HCEC 1CT (cell line): ENCODE measurements at regions not wholly inside any gene's neighbourhood (a gene's known extent, or its start where the extent isn't known, plus 50 kb on each side); places are given as distances from the start of the nearest gene placed in this dataset.
A peak's percentile ranks its signal among the peaks of the same experiment; 100 is the strongest.

Experiments used
- DNase-seq: peaks from one replicate; pipeline ENCODE4 v3.0.0-alpha.2; 2017

DNA sequence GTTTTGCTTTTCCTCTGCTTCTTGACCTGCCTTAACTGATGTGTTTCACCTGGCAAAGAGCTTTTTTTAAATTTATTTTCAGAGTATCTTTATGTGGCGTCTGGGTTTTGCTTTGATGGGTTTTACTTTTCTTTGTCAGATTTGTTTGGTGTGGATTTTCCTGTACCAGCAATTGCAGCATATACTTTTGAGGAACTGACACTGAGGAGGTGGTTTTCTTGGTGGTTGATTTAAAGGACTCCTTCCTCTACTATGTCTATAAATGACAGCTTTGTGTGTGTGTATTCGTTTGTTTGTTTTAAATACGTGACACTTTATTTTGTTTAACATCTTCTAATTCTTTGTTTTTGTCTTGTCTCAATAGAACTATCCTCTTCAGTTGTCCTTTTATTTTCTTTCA lies 1071.9 kb upstream of the ARRDC3 start:
- DNase-seq = no peak

DNA sequence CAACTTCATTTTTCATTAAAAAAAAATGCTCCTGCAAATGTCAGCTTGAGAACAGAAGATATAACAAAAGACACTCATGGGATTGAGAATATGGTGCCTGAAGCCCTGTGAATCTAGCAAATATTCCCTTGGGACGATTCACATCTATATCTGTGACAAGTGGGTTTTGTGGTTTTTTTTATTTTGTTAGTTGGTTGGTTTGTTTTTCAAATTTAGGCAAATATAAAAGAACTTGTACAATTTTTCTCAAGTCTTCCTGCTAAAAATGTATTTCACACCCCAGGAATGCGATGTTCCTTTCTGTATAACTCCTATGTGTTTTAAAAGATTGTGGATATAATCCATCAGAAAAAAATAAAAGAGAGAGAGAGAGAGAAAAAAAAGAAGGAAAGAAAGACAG lies 1061.8 kb upstream of the ARRDC3 start:
- DNase-seq = no peak

DNA sequence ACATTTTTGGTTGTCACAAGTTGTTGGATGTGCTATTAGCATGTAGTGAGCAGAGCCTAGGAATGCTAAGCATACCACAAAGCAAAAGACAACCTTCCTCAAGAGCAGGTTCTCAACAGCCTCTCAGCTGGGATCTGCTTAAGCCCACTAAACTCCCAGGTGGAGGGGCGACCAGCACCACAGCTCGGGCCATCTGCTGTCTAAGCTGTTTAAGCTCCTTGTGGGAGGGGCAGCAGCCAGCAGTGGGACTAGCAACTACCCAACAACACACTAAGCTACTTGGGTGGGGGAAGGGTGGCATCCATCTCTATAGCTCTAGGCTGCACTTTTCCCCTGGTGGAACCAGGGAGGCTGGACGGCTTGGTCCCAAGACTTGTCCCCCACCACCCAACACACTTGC lies 1052.7 kb upstream of the ARRDC3 start:
- no peak for DNase-seq

- DNase-seq = no peak
Measured at GRCh38 chr5:92429646-92430045, 1046.5 kb upstream of the ARRDC3 start.

DNA sequence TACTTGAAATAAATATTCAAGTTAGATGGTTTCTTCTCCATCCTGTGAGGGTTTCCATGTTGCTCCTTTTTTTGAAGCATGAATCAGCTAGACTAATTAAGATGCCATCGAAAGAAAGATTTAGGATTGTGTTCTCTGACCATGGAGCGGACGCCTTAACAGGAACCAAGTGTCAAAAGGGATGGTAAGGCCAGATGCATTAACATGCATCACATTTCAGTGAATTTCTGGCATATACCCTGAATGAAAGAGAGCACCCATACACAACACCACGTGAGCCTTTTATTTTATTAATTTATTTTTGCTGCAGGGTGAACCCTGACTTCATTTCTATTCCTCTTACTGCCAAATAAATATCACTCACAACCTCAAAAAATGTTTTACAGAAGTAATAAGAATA lies 1045.3 kb upstream of the ARRDC3 start:
- DNase-seq = no peak

- no peak for DNase-seq
Measured at GRCh38 chr5:92424785-92425426, 1041.8 kb upstream of the ARRDC3 start.

- DNase-seq = no peak
Measured at GRCh38 chr5:92421942-92422341, 1038.8 kb upstream of the ARRDC3 start.

GRCh38 chr5:92421196-92421595 lies 1038.1 kb upstream of the ARRDC3 start:
- DNase-seq = no peak

DNA sequence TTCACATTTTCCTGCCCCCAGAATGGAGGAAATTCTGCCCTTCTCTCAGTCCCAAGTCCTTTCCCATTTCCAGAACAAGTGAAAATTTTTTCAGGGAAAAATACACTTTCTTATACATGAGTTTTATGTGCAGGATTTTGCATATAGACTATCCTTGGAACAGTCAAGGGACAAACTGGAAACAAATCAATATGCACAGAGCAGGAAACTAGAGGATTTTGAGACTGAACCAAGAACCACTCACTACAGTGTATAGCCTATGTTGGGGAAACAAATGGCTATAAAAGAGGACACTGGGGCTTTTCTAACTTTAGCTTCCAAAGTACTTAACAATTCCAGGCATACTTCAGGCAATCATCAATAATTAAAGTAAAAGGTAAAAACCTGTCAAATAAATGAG lies 1036.1 kb upstream of the ARRDC3 start:
- DNase-seq = no peak

- DNase-seq = no peak
Measured at GRCh38 chr5:92418341-92418740, 1035.2 kb upstream of the ARRDC3 start.

GRCh38 chr5:92409134-92409533 lies 1026.0 kb upstream of the ARRDC3 start:
- DNase-seq = peak; percentile 15

GRCh38 chr5:92402956-92403702 lies 1020.0 kb upstream of the ARRDC3 start:
- no peak for DNase-seq

GRCh38 chr5:92402045-92402444 lies 1018.9 kb upstream of the ARRDC3 start:
- DNase-seq = peak; percentile 57

- no peak for DNase-seq
Measured at GRCh38 chr5:92401492-92401891, 1018.4 kb upstream of the ARRDC3 start.

DNA sequence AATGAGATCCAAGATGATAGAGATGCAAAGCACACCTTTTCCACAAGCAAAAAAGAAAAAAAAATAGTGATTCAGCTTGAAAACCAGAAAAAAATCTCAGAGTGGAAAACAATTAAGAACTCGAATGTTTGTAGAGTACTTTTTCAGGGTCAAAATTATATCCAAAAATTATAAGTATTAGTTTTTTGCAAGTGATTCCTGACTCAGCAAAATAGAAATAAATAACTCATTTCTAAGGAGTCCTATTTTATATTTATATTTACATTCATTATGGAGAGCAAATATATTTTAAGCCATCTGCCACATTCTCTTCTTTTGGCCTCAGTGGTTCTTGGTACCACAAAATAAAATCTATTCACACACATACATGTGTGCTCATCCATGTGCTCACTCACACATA lies 1011.8 kb upstream of the ARRDC3 start:
- DNase-seq = no peak

GRCh38 chr5:92390657-92391056 lies 1007.5 kb upstream of the ARRDC3 start:
- no peak for DNase-seq

GRCh38 chr5:92380069-92380770 lies 997.1 kb upstream of the ARRDC3 start:
- DNase-seq = peak; percentile 61

DNA sequence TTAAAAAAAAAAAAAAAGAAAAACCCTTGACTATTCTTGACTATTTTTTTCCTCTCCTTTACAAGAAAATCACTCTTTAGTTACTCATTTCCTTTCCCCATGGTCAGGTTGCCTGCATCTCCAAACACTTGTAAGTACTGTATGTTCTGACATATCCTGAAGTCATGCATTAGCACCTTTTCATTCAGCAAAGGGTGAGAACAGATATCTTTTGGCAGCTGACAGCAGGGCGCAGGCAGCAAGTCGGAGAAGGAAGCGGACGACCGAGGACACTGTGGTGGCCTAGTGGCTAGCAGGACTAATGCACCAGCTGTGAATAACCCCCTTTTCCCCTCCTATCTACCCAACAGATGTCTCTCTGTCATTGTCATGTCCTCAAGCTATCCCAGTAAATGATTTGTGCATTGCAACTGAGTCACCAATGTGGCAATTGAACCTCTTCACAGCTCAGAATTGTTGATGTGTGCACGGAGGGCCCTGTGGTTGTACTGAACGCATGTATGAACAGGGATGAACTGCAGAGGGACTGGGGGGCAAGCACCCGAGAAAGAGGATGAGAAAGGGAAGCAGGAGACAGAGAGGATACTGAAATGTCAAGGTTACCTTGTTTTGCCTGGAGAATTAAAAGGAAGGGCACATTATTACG lies 996.0 kb upstream of the ARRDC3 start:
- DNase-seq = peak; percentile 72

DNA sequence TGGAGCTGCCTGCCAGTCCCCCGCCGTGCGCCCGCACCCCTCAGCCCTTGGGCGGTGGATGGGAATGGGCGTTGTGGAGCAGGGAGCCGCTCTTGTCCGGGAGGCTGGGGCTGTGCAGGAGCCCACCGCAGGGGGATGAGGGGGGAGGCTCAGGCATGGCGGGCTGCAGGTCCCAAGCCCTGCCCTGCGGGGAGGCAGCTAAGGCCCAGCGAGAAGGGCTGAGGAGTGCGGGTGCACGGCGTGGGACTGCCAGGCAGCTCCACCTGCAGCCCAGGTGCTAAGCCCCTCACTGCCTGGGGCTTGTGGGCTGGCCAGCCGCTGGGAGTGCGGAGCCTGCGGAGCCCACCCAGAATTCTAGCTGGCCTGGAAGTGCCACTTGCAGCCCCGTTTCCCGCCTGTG lies 991.7 kb upstream of the ARRDC3 start:
- DNase-seq = no peak

- DNase-seq = peak; percentile 69
Measured at GRCh38 chr5:92372766-92373165, 989.6 kb upstream of the ARRDC3 start.

GRCh38 chr5:92371889-92372235 lies 988.7 kb upstream of the ARRDC3 start:
- no peak for DNase-seq

- DNase-seq = no peak
Measured at GRCh38 chr5:92371171-92371888, 988.2 kb upstream of the ARRDC3 start.

DNA sequence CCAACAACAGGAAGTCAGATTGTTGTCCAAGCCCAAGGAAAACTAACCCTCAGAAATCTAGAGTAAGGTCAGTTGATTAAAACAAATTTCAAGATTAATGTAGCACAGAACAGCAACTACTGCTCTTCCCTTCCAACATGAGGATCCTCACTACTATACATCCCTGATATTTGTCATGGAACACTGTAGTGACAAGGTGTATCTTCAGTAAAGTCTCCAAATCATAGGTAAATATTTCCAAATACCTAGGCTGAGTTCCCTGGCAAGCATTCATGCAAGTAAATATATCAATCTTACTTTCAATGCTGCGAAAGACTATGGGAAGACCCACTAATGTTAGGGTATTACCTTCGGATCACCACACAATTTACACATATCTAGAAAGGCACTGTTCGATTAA lies 986.9 kb upstream of the ARRDC3 start:
- DNase-seq = no peak
